GM19463 (cell line): ENCODE measurements at regions not wholly inside any gene's neighbourhood (a gene's known extent, or its start where the extent isn't known, plus 50 kb on each side); places are given as distances from the start of the nearest gene placed in this dataset.

ENCODE experiments used
- ATAC-seq: cut with Tn5 transposase; IDR thresholded peaks from one replicate; pipeline ENCODE4 v1.9.1; 2021; ENCODE audit warnings: mild to moderate bottlenecking, moderate library complexity; ENCODE audit not compliant: unreplicated experiment

DNA sequence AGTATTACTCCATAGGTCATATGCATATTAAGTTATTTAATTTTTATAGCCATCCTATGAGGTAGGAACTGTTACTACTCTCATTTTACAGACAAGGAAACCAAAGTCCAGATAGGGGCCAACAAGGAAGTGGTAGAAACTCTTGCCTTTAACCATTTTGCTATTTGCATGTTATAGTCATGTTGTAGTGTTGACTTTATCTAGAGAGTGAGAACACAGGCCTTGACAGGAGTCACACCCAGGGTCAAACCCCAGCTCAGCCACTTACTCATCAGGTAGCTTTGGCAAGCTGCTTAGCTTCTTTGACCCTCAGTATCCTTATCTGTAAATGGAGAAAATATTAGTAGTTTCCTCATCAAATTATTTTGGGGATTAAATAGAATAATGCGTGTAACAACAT, 156.2 kb downstream of the CAND1 start:
- no peak for ATAC-seq

DNA sequence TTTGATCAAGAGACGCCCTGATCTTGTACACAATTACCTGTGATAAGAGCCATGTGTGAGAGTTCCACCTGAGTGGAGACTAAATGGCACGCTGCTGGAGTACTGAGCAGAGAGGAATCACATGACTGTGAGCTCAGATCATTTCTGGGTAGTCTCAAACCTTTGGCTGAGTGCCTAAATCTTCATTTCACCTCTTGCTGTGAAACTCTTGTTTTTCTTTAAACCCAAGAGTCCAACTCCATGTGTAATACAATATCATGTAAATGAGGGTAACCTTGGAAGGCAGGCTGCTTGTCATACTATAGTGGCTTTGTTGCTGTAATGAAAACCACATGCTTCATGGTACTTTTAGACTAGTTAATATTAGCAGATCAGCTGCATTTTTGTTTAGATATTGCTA, 156.9 kb downstream of the CAND1 start:
- ATAC-seq: no peak

DNA sequence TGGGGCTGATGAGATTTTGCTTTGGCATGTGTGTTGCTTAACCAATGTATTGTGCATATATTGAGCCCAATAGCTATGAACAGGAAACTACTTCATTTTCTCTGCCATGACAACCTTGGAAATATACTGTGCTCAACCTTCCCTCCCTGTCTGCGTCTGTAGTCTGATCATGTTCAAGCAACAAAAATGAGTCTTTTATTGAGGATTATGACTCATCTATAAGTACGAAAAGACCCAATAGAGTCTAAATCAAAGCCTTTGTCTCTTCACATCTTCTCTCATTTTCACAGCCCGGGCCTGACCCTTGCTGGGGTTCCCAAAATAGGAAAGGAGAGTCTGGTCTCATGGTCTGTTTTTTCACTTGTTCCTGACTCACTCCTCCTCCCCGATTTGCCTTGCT, 158.2 kb downstream of the CAND1 start:
- ATAC-seq: no peak

DNA sequence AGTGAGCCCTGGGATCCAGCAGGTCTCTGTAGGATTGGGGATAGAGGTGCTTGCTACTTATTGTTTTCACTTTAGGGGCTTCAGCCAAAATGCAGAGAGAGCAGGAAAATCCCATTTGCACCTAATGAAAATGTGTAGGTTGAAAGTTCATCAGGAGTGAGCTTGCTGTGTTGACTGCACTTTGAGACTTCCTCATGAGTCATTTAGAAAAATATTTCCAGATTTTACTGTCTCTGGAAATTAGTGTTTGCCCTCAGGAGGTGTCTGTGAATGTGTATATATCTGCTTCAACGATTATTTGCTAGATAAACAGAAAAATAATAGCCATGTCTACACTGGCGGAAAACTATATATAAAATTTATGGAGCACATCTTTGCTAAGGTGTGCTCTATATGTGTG, 159.3 kb downstream of the CAND1 start:
- ATAC-seq: no peak

DNA sequence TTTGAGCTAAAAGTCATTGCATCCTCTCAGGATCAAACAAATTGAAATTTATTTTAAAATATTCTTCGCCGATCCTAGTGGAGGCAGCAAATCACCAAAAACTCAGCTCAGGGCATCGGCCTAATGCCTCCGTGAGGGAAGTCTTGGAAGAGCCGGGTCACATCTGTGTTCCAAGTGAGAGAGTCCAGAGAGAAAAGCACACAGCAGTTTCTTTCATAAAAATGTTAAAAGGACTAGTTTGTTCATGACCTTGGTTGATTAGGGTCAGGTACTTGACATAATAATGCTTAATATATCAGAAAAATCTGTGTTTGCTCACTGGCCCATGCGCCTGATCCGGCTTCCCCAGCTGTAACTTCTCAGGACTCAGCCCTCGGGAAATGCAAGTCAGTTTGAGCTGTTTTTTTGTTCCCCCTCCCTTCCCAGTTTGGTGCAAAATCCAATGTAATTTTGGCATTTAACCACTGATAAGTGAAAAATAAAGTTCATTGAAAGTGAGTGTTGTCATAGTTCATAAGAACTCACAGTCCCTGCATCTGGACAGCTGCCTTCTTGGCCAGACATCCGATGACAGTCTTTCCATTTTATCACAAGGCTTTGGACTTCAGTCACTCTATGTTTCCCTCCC, 161.7 kb downstream of the CAND1 start:
- no peak for ATAC-seq

DNA sequence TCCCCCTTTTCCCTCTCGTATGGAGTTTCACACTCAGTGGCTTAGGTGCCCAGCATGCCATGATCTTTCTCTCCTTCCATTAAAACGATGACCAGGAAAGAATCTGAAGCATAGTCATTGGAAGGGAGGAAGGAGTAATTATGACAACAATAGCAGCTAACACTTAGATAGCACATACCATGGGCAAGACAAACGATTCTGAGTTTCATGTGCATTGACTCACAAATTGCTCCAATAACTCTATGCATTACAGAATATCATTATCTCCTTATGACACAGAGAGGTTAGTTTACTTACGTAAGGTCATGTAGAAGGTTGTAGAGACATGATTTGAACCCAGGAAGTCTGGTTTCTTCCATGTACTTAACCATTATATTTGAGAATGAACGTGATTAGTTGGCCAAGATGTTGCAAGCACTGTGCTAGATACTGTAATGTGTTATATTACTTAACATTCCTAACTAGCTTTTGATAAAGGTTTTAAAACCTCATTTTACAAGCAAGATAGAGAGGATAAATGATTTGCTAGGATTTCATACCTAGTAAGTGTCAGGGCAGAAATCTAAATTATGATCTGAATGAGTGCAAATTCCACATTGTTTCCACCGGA, 162.4 kb downstream of the CAND1 start:
- ATAC-seq: no peak

DNA sequence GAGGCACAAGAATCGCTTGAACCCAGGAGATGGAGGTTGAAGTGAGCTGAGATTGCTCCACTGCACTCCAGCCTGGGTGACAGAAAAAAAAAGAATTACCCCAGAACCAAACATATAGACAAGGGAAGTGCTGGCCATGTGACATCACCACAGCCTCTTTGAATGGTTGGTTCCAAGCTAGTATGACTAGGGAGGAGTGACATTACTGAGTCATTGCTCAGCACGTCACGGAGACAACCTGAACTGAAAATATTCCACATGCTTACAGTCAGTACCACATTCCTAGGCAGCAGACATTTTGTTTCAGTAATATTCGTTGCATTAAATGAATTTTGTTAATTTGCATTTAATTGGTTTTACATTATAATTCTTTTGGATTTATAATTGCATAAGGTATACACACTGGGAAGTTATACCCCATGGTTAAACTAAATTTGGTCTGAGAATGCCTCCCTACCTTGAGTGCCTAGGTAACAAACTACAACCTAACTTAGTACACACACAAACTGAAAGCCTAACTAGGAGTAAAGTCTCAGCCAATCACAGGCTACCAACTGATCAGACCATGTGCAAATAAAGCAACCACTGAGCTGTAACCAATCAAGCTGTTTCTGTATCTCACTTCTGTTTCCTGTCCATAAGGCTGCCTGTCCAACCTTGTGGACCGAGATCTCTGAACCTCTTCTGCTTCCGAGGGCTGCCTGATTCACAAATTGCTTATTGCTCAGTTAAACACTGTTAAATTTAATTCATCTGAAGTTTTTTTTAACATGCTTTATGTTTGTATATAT, 164.4 kb downstream of the CAND1 start:
- ATAC-seq: peak; percentile 85

DNA sequence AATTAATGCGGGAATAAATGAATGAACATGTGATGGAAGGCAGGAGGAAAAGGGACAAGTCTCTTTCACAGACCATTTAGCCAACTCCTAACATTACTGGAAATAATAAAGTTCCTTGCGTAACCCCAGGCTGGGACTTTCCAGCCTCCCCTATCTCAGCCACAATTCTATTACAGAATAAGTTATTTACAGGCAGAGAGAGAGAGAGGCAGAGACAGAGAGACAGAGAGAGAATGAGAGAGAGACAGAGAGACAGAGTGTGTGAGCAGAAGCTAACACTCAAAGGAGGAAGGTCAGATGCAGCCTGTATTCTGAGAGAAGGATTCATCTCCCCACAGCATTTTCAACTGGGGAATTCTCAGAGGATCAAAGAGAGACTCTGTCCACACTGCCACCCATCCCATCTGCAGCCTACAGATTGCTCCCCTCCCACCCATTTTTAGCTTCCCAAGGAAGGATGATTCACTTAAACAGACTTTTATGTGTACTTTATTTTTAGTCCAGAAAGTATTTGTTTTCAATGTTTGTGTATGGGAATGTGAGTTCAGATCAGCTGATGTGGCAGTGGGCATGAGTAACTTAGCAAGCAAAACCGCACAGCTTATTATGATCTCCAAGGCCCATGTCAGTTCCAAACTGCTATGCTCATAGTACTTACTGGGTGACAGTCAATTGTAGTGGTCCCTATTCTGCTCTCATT, 165.7 kb downstream of the CAND1 start:
- ATAC-seq: no peak

DNA sequence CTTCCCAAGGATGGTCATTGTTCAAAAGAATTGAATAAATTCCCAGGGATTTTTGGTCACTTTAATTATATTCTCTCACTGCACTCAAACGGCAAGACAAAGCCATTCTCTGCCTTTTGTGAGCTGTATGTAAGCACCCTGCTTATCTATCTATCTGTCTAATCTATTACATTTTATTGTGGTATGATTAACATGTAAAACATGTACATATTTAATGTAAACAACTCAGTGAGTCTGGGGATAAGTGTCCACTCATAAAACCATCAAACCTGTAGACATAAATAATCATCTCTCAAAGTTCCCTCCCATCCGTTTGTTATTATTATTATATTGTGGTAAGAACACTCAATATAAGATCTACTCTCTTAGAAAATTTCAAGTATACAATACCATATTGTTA, 167.1 kb downstream of the CAND1 start:
- no peak for ATAC-seq

DNA sequence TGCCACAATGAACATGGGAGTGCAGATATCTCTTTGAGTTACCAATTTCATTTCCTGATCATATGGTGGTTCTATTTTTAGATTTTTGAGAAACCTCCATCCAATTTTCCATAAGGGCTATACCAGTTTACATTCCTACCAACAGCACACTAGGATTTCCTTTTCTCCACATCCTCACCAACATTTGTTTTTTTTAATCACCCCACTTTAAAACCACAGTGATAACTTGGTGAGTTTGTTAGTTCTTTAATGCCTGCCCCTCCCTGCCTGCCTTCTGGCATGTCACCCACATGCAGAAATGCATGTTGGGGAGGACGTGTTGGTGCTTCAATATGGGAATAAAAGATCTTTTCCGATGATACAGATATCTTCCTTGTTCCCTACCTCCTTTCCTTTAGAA, 167.9 kb downstream of the CAND1 start:
- no peak for ATAC-seq

DNA sequence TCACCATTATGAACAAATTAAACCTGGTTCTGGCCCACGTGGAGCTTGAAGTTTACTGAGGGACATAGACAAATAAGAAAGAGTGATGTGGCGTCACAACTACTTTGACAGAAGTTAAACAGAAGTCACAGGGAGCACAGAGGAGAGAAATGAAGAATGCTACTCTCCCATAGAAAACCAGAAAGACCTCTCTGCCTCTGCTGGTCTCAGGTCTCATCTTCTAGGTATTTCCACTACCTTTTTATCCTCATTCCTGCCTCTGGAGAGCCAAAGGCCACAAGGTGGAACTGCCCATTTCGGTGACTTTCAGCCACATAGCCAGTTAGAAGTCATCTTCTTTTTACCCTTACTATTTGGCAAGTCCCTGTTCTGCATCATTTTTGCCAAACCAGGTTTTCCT, 170.5 kb downstream of the CAND1 start:
- no peak for ATAC-seq

DNA sequence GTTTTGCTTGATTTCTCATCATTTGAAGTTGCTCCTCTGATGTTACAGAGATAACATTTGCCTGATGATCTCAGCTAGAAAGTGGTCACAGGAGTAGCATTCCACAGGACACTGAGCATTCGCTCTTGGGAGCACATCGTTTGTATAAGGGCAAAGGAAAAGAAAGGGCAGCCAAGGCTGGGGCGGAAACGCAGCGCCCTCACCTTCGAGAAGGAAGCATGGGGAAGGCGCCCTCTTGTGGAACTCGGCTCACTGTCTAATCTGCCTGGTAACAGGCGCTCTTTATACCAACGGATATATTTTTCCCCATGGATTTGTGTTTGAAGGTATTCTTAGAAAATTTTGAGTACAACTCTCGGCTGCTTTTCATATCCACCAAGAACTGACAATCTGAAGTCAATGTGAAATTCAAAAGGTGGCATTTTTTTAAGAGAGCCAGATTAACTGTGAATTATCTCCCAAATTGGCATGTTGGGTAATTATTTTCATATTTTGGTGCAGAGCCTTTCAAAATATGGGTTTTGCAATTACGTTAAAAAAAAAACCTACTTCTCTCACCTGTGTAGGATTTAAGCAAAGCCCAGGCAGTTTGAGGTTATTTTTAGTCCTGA, 172.7 kb downstream of the CAND1 start:
- peak; percentile 96 for ATAC-seq

DNA sequence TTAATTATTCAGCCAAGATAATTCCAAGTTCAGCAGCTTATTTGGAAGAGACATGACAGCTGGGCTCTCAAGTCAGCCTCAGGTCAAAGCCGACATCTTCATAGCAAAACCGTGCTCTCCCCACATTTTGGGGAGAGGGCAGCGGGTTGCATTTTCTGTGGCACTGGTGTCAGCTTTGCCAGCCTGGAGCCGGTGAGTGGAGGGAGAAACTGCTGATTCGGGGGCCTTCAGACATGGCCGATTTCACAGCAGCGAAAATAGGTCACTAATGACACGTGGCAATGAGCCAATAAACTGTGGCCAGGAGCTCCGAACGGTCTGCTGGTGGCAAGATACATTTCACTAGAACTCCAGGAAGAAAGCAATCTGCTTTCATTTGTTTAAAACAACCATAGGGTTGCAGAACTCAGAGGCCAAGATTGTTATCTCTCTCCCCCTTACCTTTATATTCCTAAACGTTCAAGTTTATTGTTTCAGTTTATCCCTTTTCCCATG, 173.2 kb downstream of the CAND1 start:
- no peak for ATAC-seq

DNA sequence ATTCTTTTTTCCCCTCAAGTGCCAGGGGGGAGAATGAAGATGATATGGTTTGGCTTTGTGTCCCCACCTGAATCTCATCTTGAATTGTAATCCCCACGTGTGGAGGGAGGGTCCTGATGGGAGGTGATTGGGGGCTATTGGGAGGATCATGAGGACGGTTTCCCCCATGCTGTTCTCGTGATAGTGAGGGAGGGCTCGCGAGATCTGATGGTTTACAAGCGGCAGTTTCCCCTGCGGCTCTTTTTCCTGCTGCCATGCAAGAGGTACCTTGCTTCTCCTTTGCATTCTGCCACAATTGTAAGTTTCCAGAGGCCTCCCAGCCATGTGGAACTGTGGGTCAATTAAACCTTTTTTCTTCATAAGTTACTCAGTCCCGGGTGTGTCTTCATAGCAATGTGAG, 173.7 kb downstream of the CAND1 start:
- no peak for ATAC-seq

DNA sequence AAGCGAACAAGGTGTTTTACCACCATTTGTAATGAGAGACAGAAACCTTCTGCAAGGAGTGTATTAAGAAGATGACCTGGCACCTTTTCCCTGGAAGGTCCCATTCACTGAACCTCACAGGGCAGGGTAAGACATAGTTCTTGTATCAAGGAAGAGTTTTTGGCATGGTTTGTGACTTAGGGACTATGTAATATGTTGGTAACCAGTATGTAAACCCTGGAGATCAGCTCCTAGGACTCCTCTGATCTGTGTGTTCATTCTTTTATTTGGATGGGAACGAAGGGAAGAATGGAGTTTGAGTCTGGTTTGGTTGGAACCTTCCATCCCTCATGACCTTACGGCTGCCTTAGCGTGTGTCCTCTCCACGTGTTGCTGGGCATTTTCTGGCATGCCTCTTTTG, 175.4 kb downstream of the CAND1 start:
- no peak for ATAC-seq

DNA sequence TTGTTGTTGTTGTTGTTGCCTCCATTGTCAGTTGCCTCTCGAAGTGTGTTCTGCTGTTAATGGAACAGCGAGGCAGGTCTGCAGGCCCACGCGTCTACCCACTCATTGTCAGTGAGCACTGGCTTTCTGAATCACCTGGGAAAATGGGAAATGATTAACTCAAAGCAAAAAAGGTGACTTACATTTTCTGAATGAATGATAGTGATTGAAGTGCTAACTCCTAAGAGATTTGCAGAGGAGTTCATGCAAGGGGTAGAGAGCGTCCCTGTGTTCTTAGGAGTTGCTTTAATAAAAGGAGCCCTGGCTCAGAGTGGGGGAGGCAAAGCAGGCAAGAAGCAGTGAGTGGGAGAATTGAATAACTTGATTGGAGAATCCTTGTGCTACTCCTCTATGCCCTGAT, 177.6 kb downstream of the CAND1 start:
- ATAC-seq: no peak

DNA sequence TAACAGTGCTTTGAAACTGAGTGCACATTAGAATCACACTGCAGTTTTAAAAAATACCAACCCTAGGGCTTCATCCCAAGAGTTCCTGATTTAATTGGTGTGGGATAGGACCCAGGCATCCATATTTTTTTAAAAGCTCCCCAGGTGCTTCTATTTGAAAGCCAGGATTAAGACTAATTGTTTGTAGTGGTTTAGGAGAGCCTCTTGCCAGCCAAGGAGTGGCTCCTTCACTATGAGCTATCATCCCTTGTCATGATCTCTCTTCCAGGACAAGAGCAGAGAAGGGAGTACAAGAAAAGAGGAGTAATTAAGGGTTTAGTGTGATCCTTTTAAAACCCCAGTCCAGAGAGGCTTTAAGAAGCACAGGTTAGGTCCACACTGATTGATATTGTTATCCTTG, 178.0 kb downstream of the CAND1 start:
- no peak for ATAC-seq

DNA sequence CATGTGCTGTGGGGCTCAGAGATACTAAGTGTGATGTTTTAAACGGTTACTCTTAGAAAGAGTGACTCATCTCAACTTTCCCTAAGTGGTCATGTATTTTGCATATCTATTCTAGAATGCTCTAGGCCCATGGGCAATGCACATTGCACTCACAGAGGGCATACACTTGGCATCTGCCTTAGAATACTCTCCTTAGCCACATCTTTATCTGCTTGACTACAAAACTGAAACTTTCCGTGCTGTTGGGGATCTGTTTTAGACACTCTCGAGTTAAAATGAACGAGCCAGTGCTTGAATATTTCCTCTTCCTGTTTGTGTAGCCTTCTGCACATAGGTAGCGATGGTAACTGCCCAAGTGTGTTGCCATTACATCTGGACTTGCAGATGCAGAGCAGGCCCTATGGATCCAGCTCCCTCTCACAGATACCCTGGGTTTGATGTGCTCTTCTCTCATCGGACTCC, 180.5 kb downstream of the CAND1 start:
- peak; percentile 68 for ATAC-seq

DNA sequence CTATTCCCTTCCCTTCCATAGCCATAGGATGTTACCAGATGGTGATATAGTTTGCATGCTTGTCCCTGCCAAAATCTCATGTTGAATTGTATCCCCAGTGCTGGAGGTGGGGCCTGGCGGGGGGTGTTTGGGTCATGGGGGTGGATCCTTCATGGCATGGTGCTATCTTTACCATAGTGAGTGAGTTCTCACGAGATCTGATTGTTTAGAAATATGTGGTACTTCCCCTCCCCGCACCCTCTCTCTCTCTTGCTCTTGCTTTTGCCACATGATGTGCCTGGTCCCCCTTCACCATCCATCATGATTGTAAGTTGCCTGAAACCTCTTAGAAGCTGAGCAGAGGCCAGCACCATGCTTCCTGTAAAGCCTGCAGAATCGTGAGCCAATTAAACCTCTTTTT, 181.3 kb downstream of the CAND1 start:
- no peak for ATAC-seq

DNA sequence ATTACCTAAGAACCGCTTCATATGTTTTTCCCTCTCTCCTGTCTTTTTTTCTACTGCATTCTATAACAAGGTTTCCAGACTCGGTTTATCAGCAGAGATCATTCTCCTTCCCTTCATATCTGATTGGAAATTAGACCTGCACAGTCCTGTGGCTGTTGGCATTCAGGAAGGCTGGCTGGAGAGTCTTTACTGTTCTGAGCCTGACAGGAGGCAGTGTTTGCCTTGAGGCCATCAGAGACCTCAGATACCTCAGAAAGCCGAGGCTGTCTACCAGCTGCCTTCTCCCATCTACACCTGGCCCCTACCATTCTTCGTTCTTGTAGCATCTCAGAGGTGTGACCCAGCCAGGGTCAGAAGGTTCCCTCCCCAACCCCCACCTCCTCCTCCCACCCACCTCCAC, 182.0 kb downstream of the CAND1 start:
- ATAC-seq: no peak
